H1 (cell line): ENCODE measurements at regions not wholly inside any gene's neighbourhood (a gene's known extent, or its start where the extent isn't known, plus 50 kb on each side); places are given as distances from the start of the nearest gene placed in this dataset.

Experiments
- CTCF ChIA-PET: fragments of 300-600 bp; sonication (Branson Sonifier 250); formaldehyde crosslinking; loops from one replicate; lab custom pipeline; 2021; ENCODE audit not compliant: partially characterized antibody; lab: Charles Lee
- POLR2A ChIA-PET: fragments of 300-600 bp; sonication (Branson Sonifier 250); formaldehyde crosslinking; loops from one replicate; lab custom pipeline; 2021; ENCODE audit warnings: inconsistent platforms; ENCODE audit not compliant: partially characterized antibody; lab: Charles Lee
- DNase-seq, 2 experiments: peaks; one replicate each; pipeline versions ENCODE4 v3.0.0 to v3.0.0-alpha.2; 2010 to 2022; ENCODE audit warnings: low spot score in 2 of 2, low read depth in 1 of 2, mixed read lengths in 1 of 2
- FAIRE-seq: peaks from 2 replicates; lab custom pipeline; 2011; peaks lifted over from hg19 to GRCh38; lab: Jason Lieb, UNC
- H2AFZ ChIP-seq: 2 replicates; pipeline ENCODE4 v1.8.1; 2012; ENCODE audit warnings: low read length, inconsistent platforms
- H2AK5ac ChIP-seq: 2 replicates; pipeline ENCODE4 v1.6.1; 2013; ENCODE audit warnings: low read depth, low read length
- H2BK120ac ChIP-seq: replicated peaks from 2 replicates; pipeline ENCODE3; 2013; ENCODE audit warnings: low read depth, low read length, inconsistent platforms
- H2BK12ac ChIP-seq: 2 replicates; pipeline ENCODE4 v1.6.1; 2013; ENCODE audit warnings: low read depth, low read length
- H2BK15ac ChIP-seq: 2 replicates; pipeline ENCODE4 v1.6.1; 2013; ENCODE audit warnings: low read length
- H2BK20ac ChIP-seq: 2 replicates; pipeline ENCODE4 v1.6.1; 2013; ENCODE audit warnings: low read length
- H2BK5ac ChIP-seq: 2 replicates; pipeline ENCODE4 v1.6.1; 2013; ENCODE audit warnings: low read depth, low read length
- H3K14ac ChIP-seq: 2 replicates; pipeline ENCODE4 v1.6.1; 2013; ENCODE audit warnings: inconsistent platforms; ENCODE audit not compliant: insufficient read length
- H3K18ac ChIP-seq: 2 replicates; pipeline ENCODE4 v1.6.1; 2013; ENCODE audit warnings: low read length; ENCODE audit errors: extremely low read depth
- H3K23ac ChIP-seq: 2 replicates; pipeline ENCODE4 v1.6.1; 2013; ENCODE audit warnings: inconsistent platforms; ENCODE audit not compliant: insufficient read length
- H3K23me2 ChIP-seq: 2 replicates; pipeline ENCODE4 v1.6.1; 2013; ENCODE audit warnings: low read depth, low read length
- H3K27ac ChIP-seq: 2 replicates; pipeline ENCODE4 v1.6.1; 2011; ENCODE audit warnings: low read depth, low read length, inconsistent platforms
- H3K27me3 ChIP-seq, 4 experiments: replicated peaks in 1 of 4; 1 replicate in 1 of 4; 2 replicates in 3 of 4; pipeline versions ENCODE4 v1.6.1 to v1.8.1; 2011 to 2013; ENCODE audit warnings: low read length in 3 of 4, mild to moderate bottlenecking in 3 of 4, inconsistent platforms in 2 of 4, mixed read lengths in 2 of 4, moderate library complexity in 1 of 4; ENCODE audit not compliant: control insufficient read depth in 3 of 4, insufficient read depth in 3 of 4; ENCODE audit errors: extremely low read depth in 1 of 4
- H3K36me3 ChIP-seq, 4 experiments: 2 replicates each; pipeline versions ENCODE4 v1.6.1 to v1.8.1; 2011 to 2013; ENCODE audit warnings: mild to moderate bottlenecking in 4 of 4, low read length in 3 of 4, moderate library complexity in 2 of 4, control low read depth in 1 of 4, inconsistent platforms in 1 of 4; ENCODE audit not compliant: insufficient read depth in 4 of 4, control insufficient read depth in 2 of 4
- H3K4ac ChIP-seq: replicated peaks from 2 replicates; pipeline ENCODE3; 2013; ENCODE audit warnings: low read length, low read depth, mixed read lengths, inconsistent platforms; ENCODE audit not compliant: insufficient read length
- H3K4me1 ChIP-seq, 4 experiments: replicated peaks in 1 of 4; 1 replicate in 1 of 4; 2 replicates in 3 of 4; pipeline versions ENCODE4 v1.6.1 to v1.8.1; 2011 to 2013; ENCODE audit warnings: low read length in 3 of 4, inconsistent platforms in 2 of 4, mixed read lengths in 1 of 4; ENCODE audit not compliant: insufficient read depth in 4 of 4, control insufficient read depth in 3 of 4
- H3K4me2 ChIP-seq, 2 experiments: 2 replicates each; pipeline versions ENCODE4 v1.6.1 to v1.8.1; 2011 to 2013; ENCODE audit warnings: low read depth in 2 of 2, low read length in 2 of 2, control low read depth in 1 of 2, inconsistent platforms in 1 of 2, mild to moderate bottlenecking in 1 of 2; ENCODE audit not compliant: insufficient read depth in 1 of 2
- H3K4me3 ChIP-seq, 4 experiments: fragments of 200-600, 300-600 bp in 1 of 4; sonication (generic), shearing (Covaris generic), sonication (Bioruptor Twin) in 1 of 4; 2 replicates each; pipeline versions ENCODE4 v1.5.1 to v1.8.1; 2011 to 2016; ENCODE audit warnings: low read length in 4 of 4, low read depth in 3 of 4, control low read depth in 2 of 4, inconsistent platforms in 2 of 4, mild to moderate bottlenecking in 2 of 4, mixed read lengths in 1 of 4, moderate library complexity in 1 of 4; ENCODE audit not compliant: insufficient read depth in 2 of 4; ENCODE audit errors: extremely low read depth in 1 of 4
- H3K56ac ChIP-seq: replicated peaks from 2 replicates; pipeline ENCODE3; 2013; ENCODE audit warnings: low read depth, mild to moderate bottlenecking, mixed read lengths, low read length, inconsistent platforms; ENCODE audit not compliant: insufficient read length
- H3K79me1 ChIP-seq: 2 replicates; pipeline ENCODE4 v1.6.1; 2013; ENCODE audit warnings: low read depth, low read length, control low read depth
- H3K79me2 ChIP-seq, 2 experiments: 2 replicates each; pipeline versions ENCODE4 v1.6.1 to v1.8.1; 2012 to 2013; ENCODE audit warnings: low read length in 2 of 2, mild to moderate bottlenecking in 2 of 2, inconsistent platforms in 1 of 2; ENCODE audit not compliant: insufficient read depth in 2 of 2, control insufficient read depth in 1 of 2
- H3K9ac ChIP-seq, 4 experiments: replicated peaks in 1 of 4; 1 replicate in 1 of 4; 2 replicates in 3 of 4; pipeline versions ENCODE4 v1.6.1 to v1.8.1; 2011 to 2013; ENCODE audit warnings: low read depth in 3 of 4, low read length in 3 of 4, control low read depth in 2 of 4, mild to moderate bottlenecking in 2 of 4, moderate library complexity in 2 of 4, inconsistent platforms in 1 of 4; ENCODE audit errors: extremely low read depth in 1 of 4
- H3K9me3 ChIP-seq, 2 experiments: 2 replicates each; pipeline versions ENCODE4 v1.6.1 to v1.8.1; 2012 to 2013; ENCODE audit warnings: mild to moderate bottlenecking in 2 of 2, moderate library complexity in 2 of 2, control low read depth in 1 of 2, inconsistent platforms in 1 of 2, low read depth in 1 of 2, low read length in 1 of 2, mixed read lengths in 1 of 2; ENCODE audit not compliant: insufficient read depth in 2 of 2
- H4K20me1 ChIP-seq, 2 experiments: replicated peaks in 1 of 2; 2 replicates each; pipeline versions ENCODE3 to v1.8.1; 2011 to 2013; ENCODE audit warnings: inconsistent platforms in 2 of 2, low read length in 2 of 2, mild to moderate bottlenecking in 1 of 2; ENCODE audit not compliant: insufficient read depth in 2 of 2, control insufficient read depth in 1 of 2
- H4K5ac ChIP-seq: 2 replicates; pipeline ENCODE4 v1.6.1; 2013; ENCODE audit warnings: low read length, low read depth, mixed read lengths, inconsistent platforms; ENCODE audit not compliant: insufficient read length
- H4K8ac ChIP-seq: 2 replicates; pipeline ENCODE4 v1.8.0; 2013; ENCODE audit warnings: mild to moderate bottlenecking, moderate library complexity, low read length, inconsistent platforms; ENCODE audit not compliant: insufficient read depth; ENCODE audit errors: extremely low read depth
- H4K91ac ChIP-seq: replicated peaks from 2 replicates; pipeline ENCODE3; 2013; ENCODE audit warnings: low read length, mixed read lengths, inconsistent platforms; ENCODE audit not compliant: insufficient read length
- ASH2L ChIP-seq: fragments of 200-600, 300-600 bp; sonication (generic); IDR thresholded peaks from one replicate; pipeline ENCODE4 v1.7.1; 2017; ENCODE audit warnings: low read length
- TCF12 ChIP-seq: IDR thresholded peaks from 2 replicates; pipeline ENCODE4 v1.6.1; 2011; ENCODE audit warnings: low read depth, mild to moderate bottlenecking, low read length
- WGBS, 2 experiments: shearing (Covaris generic) in 1 of 2; methylation state at CpG; one replicate each; pipeline versions ENCODE4 v1.1.6 to v1.1.7; 2013 to 2015; ENCODE audit warnings: low lambda C conversion rate in 2 of 2, mixed read lengths in 2 of 2, inconsistent platforms in 1 of 2, low coverage in 1 of 2, missing lambda C conversion rate in 1 of 2; ENCODE audit not compliant: insufficient replicate concordance in 2 of 2, insufficient coverage in 1 of 2, insufficient read length in 1 of 2; ENCODE audit errors: extremely low coverage in 1 of 2, missing lambda C conversion rate in 1 of 2; 5-methylcytosine and 5-hydroxymethylcytosine counted together

DNA sequence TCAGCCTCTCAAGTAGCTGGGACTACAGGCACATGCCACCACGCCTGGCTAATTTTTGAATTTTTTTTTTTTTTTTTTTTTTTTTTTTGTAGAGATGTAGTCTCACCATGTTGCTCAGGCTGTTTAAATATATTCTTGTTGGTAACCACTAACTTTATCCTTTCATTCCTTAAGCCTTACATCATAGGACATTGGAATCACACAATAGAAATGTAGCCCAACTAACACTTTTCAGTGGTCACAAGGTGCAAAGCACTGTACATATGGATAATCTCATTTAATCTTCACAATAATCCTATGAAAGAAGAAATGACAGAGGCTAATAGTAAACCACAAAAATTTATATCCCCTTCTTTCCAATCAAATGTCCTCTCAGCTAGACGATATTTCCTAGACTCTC, 417.8 kb upstream of the DACH1 start:
- ChIA-PET CTCF (no interaction called here), POLR2A (interaction anchor here (0.6 kb wide), 1 partner anchor 564 kb away, joined by 4 read pairs; no protein-coding TSS in a partner anchor)
- FAIRE-seq, result no peak

More for the DNA sequence above, 417.8 kb upstream of the DACH1 start:
- no peak overlapping the region for H3K18ac ChIP-seq
- TF ChIP-seq TCF12 (no peak), ASH2L (no peak)
- H2AFZ ChIP-seq, result no peak overlapping the region
- H2BK120ac ChIP-seq, result no peak overlapping the region
- H2BK20ac ChIP-seq, result no peak overlapping the region
- no peaks in the 10 kb centered on the region; a peak in 1 of 8 replicates for H3K36me3 ChIP-seq
- no peaks in the 10 kb centered on the region for H3K79me2 ChIP-seq
- no peak overlapping the region for H2BK12ac ChIP-seq
- H2AK5ac ChIP-seq, result no peak overlapping the region
- no peaks in the 10 kb centered on the region for H3K79me1 ChIP-seq
- no peaks in the 10 kb centered on the region for H3K9me3 ChIP-seq
- H4K5ac ChIP-seq, result no peak overlapping the region
- 94% methylated on average over 1 of the region's 2 CpGs; no CpG with 5 or more reads in 1 of the 2 experiments for WGBS, 2 experiments
- no peaks in the 10 kb centered on the region for H4K20me1 ChIP-seq
- no peak overlapping the region for H3K23ac ChIP-seq
- H3K27me3 ChIP-seq, result no peaks in the 10 kb centered on the region
- no peak overlapping the region for H2BK15ac ChIP-seq
- no peak overlapping the region for H4K8ac ChIP-seq
- no peak overlapping the region for H3K4me3 ChIP-seq
- no peak overlapping the region for H3K27ac ChIP-seq
- H3K56ac ChIP-seq, result no peak overlapping the region
- no peak overlapping the region for H3K14ac ChIP-seq
- H3K23me2 ChIP-seq, result no peaks in the 10 kb centered on the region
- no peaks in the 10 kb centered on the region for H3K4me1 ChIP-seq
- H3K4me2 ChIP-seq, result no peak overlapping the region
- DNase-seq, result no peak
- no peak overlapping the region for H3K4ac ChIP-seq
- H2BK5ac ChIP-seq, result no peak overlapping the region
- H4K91ac ChIP-seq, result no peak overlapping the region
- H3K9ac ChIP-seq, result no peak overlapping the region
